Spleen (tissue), 11 donors: ENCODE measurements at regions not wholly inside any gene's neighbourhood (a gene's known extent, or its start where the extent isn't known, plus 50 kb on each side); places are given as distances from the start of the nearest gene placed in this dataset.

Experiments
- DNase-seq: peaks from one replicate; pipeline ENCODE4 v3.0.0-alpha.2; 2020
- H3K27ac ChIP-seq, 8 donors: fragments of 200-600 bp; sonication (generic) in 7 of 8; 1 replicate in 4 of 8; 2 replicates in 4 of 8; pipeline versions ENCODE4 v1.5.0 to v1.8.0; 2016 to 2021; ENCODE audit warnings: inconsistent platforms in 4 of 8, mild to moderate bottlenecking in 4 of 8, moderate library complexity in 1 of 8
- H3K27me3 ChIP-seq, 7 donors: fragments of 200-600 bp; sonication (generic) in 6 of 7; replicated peaks in 1 of 7; 1 replicate in 4 of 7; 2 replicates in 3 of 7; pipeline versions ENCODE4 v1.5.0 to v1.8.0; 2016 to 2021; ENCODE audit warnings: inconsistent platforms in 3 of 7, mild to moderate bottlenecking in 1 of 7
- H3K36me3 ChIP-seq, 6 donors: fragments of 200-600 bp; sonication (generic) in 5 of 6; 1 replicate in 4 of 6; 2 replicates in 2 of 6; pipeline versions ENCODE4 v1.5.0 to v1.8.0; 2016 to 2021; ENCODE audit warnings: inconsistent platforms in 2 of 6
- H3K4me1 ChIP-seq, 6 donors: fragments of 200-600 bp; sonication (generic) in 5 of 6; 1 replicate in 3 of 6; 2 replicates in 3 of 6; pipeline versions ENCODE4 v1.5.0 to v1.8.0; 2016 to 2021; ENCODE audit warnings: inconsistent platforms in 3 of 6
- H3K4me3 ChIP-seq, 8 donors: fragments of 200-600 bp; sonication (generic) in 7 of 8; 1 replicate in 4 of 8; 2 replicates in 4 of 8; pipeline versions ENCODE4 v1.5.0 to v1.8.0; 2016 to 2021; ENCODE audit warnings: inconsistent platforms in 4 of 8, mild to moderate bottlenecking in 4 of 8, moderate library complexity in 2 of 8
- H3K9me3 ChIP-seq, 8 donors: fragments of 200-600 bp; sonication (generic) in 7 of 8; 1 replicate in 4 of 8; 2 replicates in 4 of 8; pipeline versions ENCODE4 v1.5.0 to v1.8.0; 2016 to 2021; ENCODE audit warnings: inconsistent platforms in 4 of 8
- POLR2A ChIP-seq, 3 donors: fragments of 450-650 bp; IDR thresholded peaks; one replicate each; pipeline ENCODE4 v1.5.1; 2017; ENCODE audit warnings: antibody characterized with exemption in 3 of 3, mild to moderate bottlenecking in 1 of 3
- POLR2AphosphoS5 ChIP-seq, 3 donors: sonication (generic); formaldehyde crosslinking; IDR thresholded peaks; one replicate each; pipeline ENCODE4 v1.5.1; 2017; ENCODE audit warnings: antibody characterized with exemption in 3 of 3
- WGBS, 5 donors: extraction: QIAGEN DNeasy Blood & Tissue Kit in 3 of 5; methylation state at CpG; one replicate each; pipeline versions ENCODE4 v1.1.5 to v1.1.7; 2013 to 2018; 5-methylcytosine and 5-hydroxymethylcytosine counted together
- intact Hi-C: fragments of 100-400 bp; cut with DNase I; formaldehyde crosslinking; loops from one replicate; pipeline ENCODE4 v1.15.0; 2023; ENCODE audit warnings: low total_unique reads
- TF ChIP-seq, protein P1 (sequence below), 11 experiments: fragments of 200-600 bp in 7 of 11; fragments of 450-650 bp in 4 of 11; sonication (generic) in 4 of 11; IDR thresholded peaks in 8 of 11; conservative IDR thresholded peaks in 3 of 11; 1 replicate in 7 of 11; 2 replicates in 4 of 11; pipeline versions ENCODE4 v1.4.0 to v1.8.0; 2016 to 2021; ENCODE audit warnings: antibody characterized with exemption in 11 of 11, inconsistent platforms in 4 of 11, mild to moderate bottlenecking in 1 of 11
- donor health status: healthy with polysubstance abuse.
- donor health status: DM: no; HTN: no; CAD: no; lungs with moderate emphysema.
- donor health status: DM: no; HTN: no; CAD: no.
- donor health status: Bipolar disorder and iron deficiency.
- donor health status: healthy.
- donor health status: DM: no; HTN: no; CAD: no.
- donor health status: DM: yes; HTN: yes; CAD: no.

DNA sequence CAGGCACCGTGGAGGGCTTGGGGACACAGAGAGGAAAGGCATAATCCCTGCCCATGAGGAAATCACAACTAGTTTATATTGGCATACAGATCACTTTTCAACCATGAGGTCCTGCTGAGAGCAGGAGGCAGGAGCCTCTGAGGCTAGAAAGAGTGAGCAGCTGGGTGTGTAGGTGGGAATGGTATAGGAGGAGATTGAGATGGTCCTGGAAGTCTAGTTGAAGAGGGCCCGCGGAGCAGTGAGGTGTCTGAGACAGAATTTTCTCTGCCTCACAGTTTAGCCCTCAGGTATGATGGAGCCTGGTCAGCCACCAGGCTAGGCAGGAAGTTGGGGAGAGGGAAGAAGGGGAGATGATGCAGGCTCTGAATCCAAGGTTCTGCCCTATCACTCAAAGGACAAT is 54.7 kb upstream of the JDP2 start:
- Histone ChIP-seq H3K36me3 (no peaks in the 10 kb centered on the region), H3K27me3 (peaks cover 0 to 5% (median 0%) of the 10 kb centered on the region in 7 donors), H3K4me3 (no peak overlapping the region), H3K4me1 (peaks cover 0 to 26% (median 12%) of the 10 kb centered on the region in 6 donors), H3K9me3 (no peaks in the 10 kb centered on the region), H3K27ac (no peak overlapping the region)
- DNase-seq = no peak
- TF ChIP-seq, protein P1, sequence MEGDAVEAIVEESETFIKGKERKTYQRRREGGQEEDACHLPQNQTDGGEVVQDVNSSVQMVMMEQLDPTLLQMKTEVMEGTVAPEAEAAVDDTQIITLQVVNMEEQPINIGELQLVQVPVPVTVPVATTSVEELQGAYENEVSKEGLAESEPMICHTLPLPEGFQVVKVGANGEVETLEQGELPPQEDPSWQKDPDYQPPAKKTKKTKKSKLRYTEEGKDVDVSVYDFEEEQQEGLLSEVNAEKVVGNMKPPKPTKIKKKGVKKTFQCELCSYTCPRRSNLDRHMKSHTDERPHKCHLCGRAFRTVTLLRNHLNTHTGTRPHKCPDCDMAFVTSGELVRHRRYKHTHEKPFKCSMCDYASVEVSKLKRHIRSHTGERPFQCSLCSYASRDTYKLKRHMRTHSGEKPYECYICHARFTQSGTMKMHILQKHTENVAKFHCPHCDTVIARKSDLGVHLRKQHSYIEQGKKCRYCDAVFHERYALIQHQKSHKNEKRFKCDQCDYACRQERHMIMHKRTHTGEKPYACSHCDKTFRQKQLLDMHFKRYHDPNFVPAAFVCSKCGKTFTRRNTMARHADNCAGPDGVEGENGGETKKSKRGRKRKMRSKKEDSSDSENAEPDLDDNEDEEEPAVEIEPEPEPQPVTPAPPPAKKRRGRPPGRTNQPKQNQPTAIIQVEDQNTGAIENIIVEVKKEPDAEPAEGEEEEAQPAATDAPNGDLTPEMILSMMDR (IDR thresholded peaks at IDR 0.05 in 8 of 11, conservative IDR thresholded peaks at IDR 0.05 in 3 of 11) = no peak
- TF ChIP-seq POLR2AphosphoS5 (IDR thresholded peaks at IDR 0.05) = no peak
- TF ChIP-seq POLR2A (IDR thresholded peaks at IDR 0.05) = no peak
- 53 to 80% (median 64%) methylated on average over 3 of the region's 3 CpGs for WGBS, 5 donors
- intact Hi-C loops = no loop called here

DNA sequence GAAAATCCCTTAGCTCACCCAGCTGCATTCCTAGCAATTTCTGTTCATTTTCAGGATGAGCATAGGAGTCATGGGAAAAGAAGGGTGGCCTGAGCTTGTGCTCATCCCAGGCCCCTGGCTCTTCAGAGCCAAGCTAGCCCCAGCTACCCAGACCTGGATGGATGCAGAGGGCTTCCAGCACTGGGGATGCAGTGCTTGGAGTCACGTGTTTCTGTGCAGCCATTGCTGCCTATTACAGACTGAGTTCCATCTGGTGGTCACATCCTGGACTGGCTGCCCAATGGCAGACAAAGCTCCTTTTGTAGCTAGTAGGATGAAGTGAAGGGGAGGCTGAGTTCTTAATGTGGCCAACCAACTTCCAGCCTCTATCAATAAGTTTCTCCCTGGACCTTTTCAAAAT is 54.2 kb upstream of the JDP2 start:
- WGBS, 5 donors = 80 to 96% (median 89%) methylated on average over 1 of the region's 1 CpG; no CpG with 5 or more reads in 1 of the 5 donors

DNA sequence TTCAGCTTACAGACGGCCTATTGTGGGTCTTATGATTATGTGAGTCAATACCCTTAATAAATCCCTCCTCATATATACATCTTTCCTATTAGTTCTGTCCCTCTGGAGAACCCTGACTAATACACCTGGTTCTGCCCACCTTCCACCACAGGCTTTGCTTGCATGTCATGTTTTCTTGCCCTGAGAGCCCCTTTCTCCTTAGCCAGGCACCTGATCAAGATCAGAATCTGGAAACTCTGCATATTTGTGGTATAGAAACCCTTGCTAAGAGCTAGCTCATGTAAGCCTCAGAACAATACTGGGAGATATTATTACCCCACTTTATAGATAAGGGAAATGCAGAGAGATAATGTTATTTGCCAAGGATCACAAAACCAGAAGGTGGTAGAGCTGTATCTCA is 52.9 kb upstream of the JDP2 start:
- H3K4me1 ChIP-seq = peaks cover 0 to 20% (median 8%) of the 10 kb centered on the region in 6 donors
- TF ChIP-seq POLR2AphosphoS5 (IDR thresholded peaks at IDR 0.05) (no peak), POLR2A (IDR thresholded peaks at IDR 0.05) (no peak)
- TF ChIP-seq, protein P1 (IDR thresholded peaks at IDR 0.05 in 8 of 11, conservative IDR thresholded peaks at IDR 0.05 in 3 of 11) = no peak
- no peaks in the 10 kb centered on the region for H3K9me3 ChIP-seq
- DNase-seq = no peak
- H3K36me3 ChIP-seq = no peaks in the 10 kb centered on the region
- no peak overlapping the region for H3K27ac ChIP-seq
- H3K27me3 ChIP-seq = peaks cover 0 to 5% (median 0%) of the 10 kb centered on the region in 7 donors
- WGBS, 5 donors = 91 to 100% (median 93%) methylated on average over 1 of the region's 1 CpG
- intact Hi-C loops = no loop called here
- no peak overlapping the region for H3K4me3 ChIP-seq

More for the DNA sequence above, 54.2 kb upstream of the JDP2 start:
- intact Hi-C loops = no loop called here
- peaks cover 0 to 5% (median 0%) of the 10 kb centered on the region in 7 donors for H3K27me3 ChIP-seq
- H3K4me3 ChIP-seq = no peak overlapping the region
- peaks cover 0 to 26% (median 12%) of the 10 kb centered on the region in 6 donors for H3K4me1 ChIP-seq
- TF ChIP-seq, protein P1 (IDR thresholded peaks at IDR 0.05 in 8 of 11, conservative IDR thresholded peaks at IDR 0.05 in 3 of 11) = no peak
- no peak for TF ChIP-seq POLR2AphosphoS5 (IDR thresholded peaks at IDR 0.05)
- TF ChIP-seq POLR2A (IDR thresholded peaks at IDR 0.05) = no peak
- H3K36me3 ChIP-seq = no peaks in the 10 kb centered on the region
- H3K9me3 ChIP-seq = no peaks in the 10 kb centered on the region
- H3K27ac ChIP-seq = no peak overlapping the region
- DNase-seq = no peak

DNA sequence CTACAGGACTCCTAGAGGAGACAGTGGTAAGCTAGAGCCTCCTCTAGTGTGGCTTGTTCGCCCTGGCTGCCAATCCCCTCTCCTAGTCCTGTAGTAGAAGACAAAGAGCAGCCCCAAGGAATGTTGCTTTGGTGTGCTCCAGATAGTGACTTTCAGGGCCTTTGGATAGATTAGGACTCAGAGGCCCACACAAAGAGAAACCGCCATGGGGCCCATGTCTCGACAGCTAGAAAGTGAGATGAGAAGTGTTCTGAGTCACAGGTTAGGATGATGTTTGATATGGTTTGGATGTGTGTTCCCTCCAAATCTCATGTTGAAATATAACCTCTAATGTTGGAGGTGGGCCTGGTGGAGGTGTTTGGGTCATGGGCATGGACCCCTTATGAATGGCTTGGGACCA is 51.8 kb upstream of the JDP2 start:
- TF ChIP-seq, protein P1 (IDR thresholded peaks at IDR 0.05 in 8 of 11, conservative IDR thresholded peaks at IDR 0.05 in 3 of 11) = no peak
- TF ChIP-seq POLR2AphosphoS5 (IDR thresholded peaks at IDR 0.05) (no peak), POLR2A (IDR thresholded peaks at IDR 0.05) (no peak)
- WGBS, 5 donors = 80 to 95% (median 88%) methylated on average over 3 of the region's 3 CpGs
- H3K4me1 ChIP-seq = peaks cover 0 to 19% (median 6%) of the 10 kb centered on the region in 6 donors
- H3K4me3 ChIP-seq = no peak overlapping the region
- H3K27ac ChIP-seq = no peak overlapping the region
- intact Hi-C loops = no loop called here
- no peak for DNase-seq
- no peaks in the 10 kb centered on the region for H3K36me3 ChIP-seq
- no peaks in the 10 kb centered on the region for H3K9me3 ChIP-seq
- peaks cover 0 to 5% (median 0%) of the 10 kb centered on the region in 7 donors for H3K27me3 ChIP-seq
